HepG2 (cell line): ENCODE measurements at regions not wholly inside any gene's neighbourhood (a gene's known extent, or its start where the extent isn't known, plus 50 kb on each side); places are given as distances from the start of the nearest gene placed in this dataset.

ENCODE experiments used
- ATAC-seq: fragments of 200-7000 bp; cut with Tn5 transposase; 3 replicates; pipeline ENCODE4 v1.9.1; 2020; ENCODE audit warnings: mild to moderate bottlenecking, moderate library complexity
- BruUV-seq: library from RNA; stranded (reverse); fragments of 400-500 nt; replicated peaks from 2 replicates; lab custom pipeline; 2021; lab: Mats Ljungman, UMichigan
- CTCF ChIA-PET: fragments of 300-600 bp; formaldehyde crosslinking; extraction: SDS; loops from one replicate; lab custom pipeline; 2021; ENCODE audit warnings: low total read pairs, inconsistent platforms, low intra/inter-chr PET ratio; lab: Yijun Ruan, JAX
- POLR2A ChIA-PET: fragments of 350-600 bp; sonication (Branson Sonifier 250); formaldehyde crosslinking; loops from one replicate; lab custom pipeline; 2020; ENCODE audit warnings: antibody characterized with exemption, inconsistent platforms; lab: Yijun Ruan, JAX
- DNase-seq: peaks from one replicate; pipeline ENCODE4 v3.0.0-alpha.2; 2015; ENCODE audit warnings: low spot score
- FAIRE-seq: peaks from 3 replicates; lab custom pipeline; 2011; peaks lifted over from hg19 to GRCh38; lab: Jason Lieb, UNC
- H2AFZ ChIP-seq: one replicate; pipeline ENCODE4 v1.6.1; 2011; ENCODE audit warnings: low read length, inconsistent platforms
- H3K27ac ChIP-seq: fragments of 300-600 bp; 3 replicates; pipeline ENCODE4 v1.8.0; 2011; ENCODE audit warnings: mixed run types, mild to moderate bottlenecking, mixed read lengths, low read length, inconsistent platforms; ENCODE audit not compliant: insufficient read depth; ENCODE audit errors: extremely low read length
- H3K27me3 ChIP-seq, 2 experiments: fragments of 200-600 bp in 1 of 2; 2 replicates in 1 of 2; 3 replicates in 1 of 2; pipeline versions ENCODE4 v1.6.0 to v1.8.0; 2011; ENCODE audit warnings: low read length in 2 of 2, mild to moderate bottlenecking in 2 of 2, moderate library complexity in 2 of 2, inconsistent platforms in 1 of 2; ENCODE audit not compliant: insufficient read depth in 2 of 2, control insufficient read depth in 1 of 2
- H3K36me3 ChIP-seq, 2 experiments: fragments of 200-600 bp in 1 of 2; replicated peaks in 1 of 2; 2 replicates in 1 of 2; 3 replicates in 1 of 2; pipeline versions ENCODE4 v1.5.1 to v1.8.0; 2011; ENCODE audit warnings: low read length in 2 of 2, inconsistent platforms in 1 of 2; ENCODE audit not compliant: insufficient read depth in 2 of 2, control insufficient read depth in 1 of 2
- H3K4me1 ChIP-seq: 2 replicates; pipeline ENCODE4 v1.5.1; 2012; ENCODE audit warnings: low read length, inconsistent platforms; ENCODE audit not compliant: insufficient read depth
- H3K4me2 ChIP-seq: 2 replicates; pipeline ENCODE4 v1.6.0; 2011; ENCODE audit warnings: low read depth, low read length, inconsistent platforms
- H3K4me3 ChIP-seq, 3 experiments: fragments of 200-600 bp in 1 of 3; sonication (generic), shearing (Covaris generic) in 1 of 3; replicated peaks in 1 of 3; 2 replicates each; pipeline ENCODE4 v1.5.1; 2011 to 2016; ENCODE audit warnings: low read length in 3 of 3, inconsistent platforms in 2 of 3, low read depth in 2 of 3, mild to moderate bottlenecking in 2 of 3, control low read depth in 1 of 3, mixed read lengths in 1 of 3; ENCODE audit not compliant: insufficient read depth in 1 of 3
- H3K79me2 ChIP-seq: one replicate; pipeline ENCODE4 v1.6.1; 2011; ENCODE audit warnings: low read length, inconsistent platforms; ENCODE audit not compliant: insufficient read depth
- H3K9ac ChIP-seq: 2 replicates; pipeline ENCODE4 v1.6.0; 2011; ENCODE audit warnings: mild to moderate bottlenecking, low read depth, low read length, inconsistent platforms; ENCODE audit not compliant: insufficient read depth
- H3K9me3 ChIP-seq: 2 replicates; pipeline ENCODE4 v1.5.1; 2012; ENCODE audit warnings: mild to moderate bottlenecking, low read length
- H4K20me1 ChIP-seq: 2 replicates; pipeline ENCODE4 v1.6.0; 2011; ENCODE audit warnings: inconsistent platforms, mild to moderate bottlenecking, low read length, moderate library complexity; ENCODE audit not compliant: insufficient read depth
- AGO1 ChIP-seq: fragments of 200-400 bp; formaldehyde crosslinking; IDR thresholded peaks from 2 replicates; pipeline ENCODE4 v1.6.1; 2017; ENCODE audit warnings: mild to moderate bottlenecking, low read depth, low read length, moderate library complexity; ENCODE audit not compliant: poor library complexity, severe bottlenecking
- DMAP1 ChIP-seq: IDR thresholded peaks from 2 replicates; pipeline ENCODE4 v1.6.1; 2016
- JUNB ChIP-seq: sonication (generic); formaldehyde crosslinking; IDR thresholded peaks from 2 replicates; pipeline ENCODE4 v1.8.0; 2022; ENCODE audit warnings: missing genetic modification reagents, mild to moderate bottlenecking, borderline replicate concordance
- MEF2D ChIP-seq: sonication (generic); formaldehyde crosslinking; IDR thresholded peaks from 2 replicates; pipeline ENCODE4 v1.5.1; 2020; ENCODE audit warnings: mild to moderate bottlenecking, missing genetic modification reagents
- PCBP1 ChIP-seq: fragments of 200-400 bp; formaldehyde crosslinking; IDR thresholded peaks from 2 replicates; pipeline ENCODE4 v1.6.1; 2017; ENCODE audit warnings: mild to moderate bottlenecking, low read depth, low read length, borderline replicate concordance
- TAF1 ChIP-seq: sonication (generic); formaldehyde crosslinking; IDR thresholded peaks from 2 replicates; pipeline ENCODE4 v1.4.0; 2020; ENCODE audit warnings: missing genetic modification reagents
- TCF7L2 ChIP-seq: IDR thresholded peaks from 2 replicates; pipeline ENCODE4 v1.6.1; 2011; ENCODE audit warnings: mild to moderate bottlenecking, low read depth, low read length, moderate library complexity
- ZFP36 ChIP-seq: fragments of 150-350 bp; IDR thresholded peaks from 2 replicates; pipeline ENCODE4 v1.6.1; 2018; ENCODE audit warnings: borderline replicate concordance, low read length, low read depth; ENCODE audit not compliant: partially characterized antibody
- ZFP62 ChIP-seq: sonication (generic); formaldehyde crosslinking; IDR thresholded peaks from 2 replicates; pipeline ENCODE4 v1.4.0; 2020; ENCODE audit warnings: missing genetic modification reagents
- ZFX ChIP-seq: sonication (generic); formaldehyde crosslinking; IDR thresholded peaks from 2 replicates; pipeline ENCODE4 v1.4.0; 2020; ENCODE audit warnings: mild to moderate bottlenecking, low read depth, missing genetic modification reagents, moderate library complexity
- ZMYM4 ChIP-seq: sonication (generic); formaldehyde crosslinking; IDR thresholded peaks from 2 replicates; pipeline ENCODE4 v1.8.1; 2023; ENCODE audit warnings: mild to moderate bottlenecking, missing genetic modification reagents
- ZNF224 ChIP-seq: sonication (generic); formaldehyde crosslinking; IDR thresholded peaks from 2 replicates; pipeline ENCODE4 v1.5.0; 2020; ENCODE audit warnings: mild to moderate bottlenecking, missing genetic modification reagents
- ZNF431 ChIP-seq: sonication (generic); formaldehyde crosslinking; IDR thresholded peaks from 2 replicates; pipeline ENCODE4 v1.9.0; 2022; ENCODE audit warnings: missing genetic modification reagents, low read depth, mild to moderate bottlenecking, borderline replicate concordance
- ZNF7 ChIP-seq: IDR thresholded peaks from 2 replicates; pipeline ENCODE4 v1.6.1; 2016; ENCODE audit warnings: missing biosample characterization, missing genetic modification reagents
- WGBS: methylation state at CpG from one replicate; pipeline ENCODE4 v1.1.6; 2017; ENCODE audit warnings: low lambda C conversion rate; 5-methylcytosine and 5-hydroxymethylcytosine counted together
- in situ Hi-C: cut with HindIII; loops from 2 replicates; pipeline ENCODE4 v1.10.0; 2017; ENCODE audit warnings: low pct_unique_long_range_greater_than_20kb; ENCODE audit not compliant: extremely low pct_ligation_motif_present
- intact Hi-C: fragments of 100-400 bp; cut with micrococcal nuclease; formaldehyde crosslinking; loops from one replicate; pipeline ENCODE4 v1.10.0; 2022; ENCODE audit not compliant: unreplicated experiment
- TF ChIP-seq, protein P1 (sequence below): sonication (generic); formaldehyde crosslinking; conservative IDR thresholded peaks from 2 replicates; pipeline ENCODE4 v1.4.0; 2020; ENCODE audit warnings: mild to moderate bottlenecking, missing genetic modification reagents, moderate library complexity
- TF ChIP-seq, protein P2 (sequence below): sonication (generic); formaldehyde crosslinking; IDR thresholded peaks from 2 replicates; pipeline ENCODE4 v1.5.0; 2020; ENCODE audit warnings: mild to moderate bottlenecking, missing genetic modification reagents
- TF ChIP-seq, protein P3 (sequence below): IDR thresholded peaks from 2 replicates; pipeline ENCODE4 v1.6.1; 2012; ENCODE audit warnings: inconsistent platforms
- TF ChIP-seq, protein P4 (sequence below): IDR thresholded peaks from 2 replicates; pipeline ENCODE4 v1.6.1; 2016; ENCODE audit warnings: missing compliant biosample characterization, missing genetic modification reagents, borderline replicate concordance

DNA sequence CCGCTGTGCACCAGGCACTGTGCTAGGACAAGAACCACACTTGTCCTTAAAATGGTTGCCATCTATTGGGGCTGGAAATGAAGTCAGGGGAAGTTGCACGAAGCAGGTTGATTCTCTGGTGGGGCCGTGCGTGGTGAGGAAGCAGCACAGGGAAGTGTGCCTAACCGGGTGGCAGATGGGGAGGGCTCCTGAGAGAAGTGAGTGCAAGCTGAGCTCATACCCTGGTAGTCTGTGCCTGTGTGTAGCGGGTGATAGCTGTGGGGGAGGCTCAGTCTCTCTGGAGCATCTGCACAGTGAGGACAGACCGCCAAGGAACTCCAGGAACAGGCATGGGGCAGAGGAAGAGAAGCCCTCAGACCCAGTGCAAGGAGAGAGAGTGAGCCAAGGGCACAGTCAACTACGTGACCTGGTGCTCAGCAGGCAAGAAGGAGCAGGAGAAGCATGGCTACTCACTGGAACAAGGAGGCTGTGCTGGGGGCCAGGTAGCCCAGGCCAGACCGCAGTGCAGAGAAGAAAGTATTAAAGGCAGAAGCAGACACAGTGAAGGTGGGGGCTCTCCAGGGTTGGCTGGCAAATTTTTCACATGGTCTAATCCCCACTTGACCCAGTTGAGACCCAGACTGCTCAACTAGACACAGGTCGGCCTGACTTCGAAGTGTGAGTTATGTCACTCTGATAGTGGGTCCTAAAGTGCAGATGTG lies 155.0 kb downstream of the CDH26 start (continued):
- TF ChIP-seq, protein P1, sequence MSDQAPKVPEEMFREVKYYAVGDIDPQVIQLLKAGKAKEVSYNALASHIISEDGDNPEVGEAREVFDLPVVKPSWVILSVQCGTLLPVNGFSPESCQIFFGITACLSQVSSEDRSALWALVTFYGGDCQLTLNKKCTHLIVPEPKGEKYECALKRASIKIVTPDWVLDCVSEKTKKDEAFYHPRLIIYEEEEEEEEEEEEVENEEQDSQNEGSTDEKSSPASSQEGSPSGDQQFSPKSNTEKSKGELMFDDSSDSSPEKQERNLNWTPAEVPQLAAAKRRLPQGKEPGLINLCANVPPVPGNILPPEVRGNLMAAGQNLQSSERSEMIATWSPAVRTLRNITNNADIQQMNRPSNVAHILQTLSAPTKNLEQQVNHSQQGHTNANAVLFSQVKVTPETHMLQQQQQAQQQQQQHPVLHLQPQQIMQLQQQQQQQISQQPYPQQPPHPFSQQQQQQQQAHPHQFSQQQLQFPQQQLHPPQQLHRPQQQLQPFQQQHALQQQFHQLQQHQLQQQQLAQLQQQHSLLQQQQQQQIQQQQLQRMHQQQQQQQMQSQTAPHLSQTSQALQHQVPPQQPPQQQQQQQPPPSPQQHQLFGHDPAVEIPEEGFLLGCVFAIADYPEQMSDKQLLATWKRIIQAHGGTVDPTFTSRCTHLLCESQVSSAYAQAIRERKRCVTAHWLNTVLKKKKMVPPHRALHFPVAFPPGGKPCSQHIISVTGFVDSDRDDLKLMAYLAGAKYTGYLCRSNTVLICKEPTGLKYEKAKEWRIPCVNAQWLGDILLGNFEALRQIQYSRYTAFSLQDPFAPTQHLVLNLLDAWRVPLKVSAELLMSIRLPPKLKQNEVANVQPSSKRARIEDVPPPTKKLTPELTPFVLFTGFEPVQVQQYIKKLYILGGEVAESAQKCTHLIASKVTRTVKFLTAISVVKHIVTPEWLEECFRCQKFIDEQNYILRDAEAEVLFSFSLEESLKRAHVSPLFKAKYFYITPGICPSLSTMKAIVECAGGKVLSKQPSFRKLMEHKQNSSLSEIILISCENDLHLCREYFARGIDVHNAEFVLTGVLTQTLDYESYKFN: no peak
- no peak for TF ChIP-seq TAF1 (CRISPR knock-in tag)
- no peak for TF ChIP-seq ZFP36
- TF ChIP-seq ZFP62 (CRISPR knock-in tag): no peak

- no peak overlapping the region for H3K4me2 ChIP-seq
- H3K27ac ChIP-seq: no peak overlapping the region
- ATAC-seq: no peak
- BruUV-seq: no TSS peak
- H3K36me3 ChIP-seq: no peaks in the 10 kb centered on the region
- H3K9ac ChIP-seq: no peak overlapping the region
- no peak overlapping the region for H3K4me3 ChIP-seq
- intact Hi-C loops: no loop called here
- H3K4me1 ChIP-seq: no peaks in the 10 kb centered on the region
- no peaks in the 10 kb centered on the region for H4K20me1 ChIP-seq
- H3K79me2 ChIP-seq: no peaks in the 10 kb centered on the region
- FAIRE-seq: no peak
- ChIA-PET POLR2A (no interaction called here), CTCF (no interaction called here)
- no peaks in the 10 kb centered on the region for H3K9me3 ChIP-seq
- no peak for DNase-seq
- no peak overlapping the region for H2AFZ ChIP-seq
- peaks cover 0 to 9% of the 10 kb centered on the region in 2 experiments; a peak in 1 of 5 replicates for H3K27me3 ChIP-seq
- WGBS: 27% methylated on average over 6 of the region's 6 CpGs
- in situ Hi-C loops: no loop called here
- TF ChIP-seq ZNF7 (no peak), ZMYM4 (no peak), MEF2D (CRISPR knock-in tag) (no peak), ZNF431 (no peak), DMAP1 (CRISPR knock-in tag) (no peak), PCBP1 (no peak), ZNF224 (CRISPR knock-in tag) (no peak), ZFX (CRISPR knock-in tag) (no peak), JUNB (CRISPR knock-in tag) (no peak), AGO1 (no peak), TCF7L2 (no peak)
- TF ChIP-seq, protein P2, sequence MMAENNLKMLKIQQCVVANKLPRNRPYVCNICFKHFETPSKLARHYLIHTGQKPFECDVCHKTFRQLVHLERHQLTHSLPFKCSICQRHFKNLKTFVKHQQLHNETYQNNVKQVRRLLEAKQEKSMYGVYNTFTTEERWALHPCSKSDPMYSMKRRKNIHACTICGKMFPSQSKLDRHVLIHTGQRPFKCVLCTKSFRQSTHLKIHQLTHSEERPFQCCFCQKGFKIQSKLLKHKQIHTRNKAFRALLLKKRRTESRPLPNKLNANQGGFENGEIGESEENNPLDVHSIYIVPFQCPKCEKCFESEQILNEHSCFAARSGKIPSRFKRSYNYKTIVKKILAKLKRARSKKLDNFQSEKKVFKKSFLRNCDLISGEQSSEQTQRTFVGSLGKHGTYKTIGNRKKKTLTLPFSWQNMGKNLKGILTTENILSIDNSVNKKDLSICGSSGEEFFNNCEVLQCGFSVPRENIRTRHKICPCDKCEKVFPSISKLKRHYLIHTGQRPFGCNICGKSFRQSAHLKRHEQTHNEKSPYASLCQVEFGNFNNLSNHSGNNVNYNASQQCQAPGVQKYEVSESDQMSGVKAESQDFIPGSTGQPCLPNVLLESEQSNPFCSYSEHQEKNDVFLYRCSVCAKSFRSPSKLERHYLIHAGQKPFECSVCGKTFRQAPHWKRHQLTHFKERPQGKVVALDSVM (CRISPR knock-in tag): no peak
- TF ChIP-seq, protein P3, sequence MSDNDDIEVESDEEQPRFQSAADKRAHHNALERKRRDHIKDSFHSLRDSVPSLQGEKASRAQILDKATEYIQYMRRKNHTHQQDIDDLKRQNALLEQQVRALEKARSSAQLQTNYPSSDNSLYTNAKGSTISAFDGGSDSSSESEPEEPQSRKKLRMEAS: no peak
- TF ChIP-seq, protein P4, sequence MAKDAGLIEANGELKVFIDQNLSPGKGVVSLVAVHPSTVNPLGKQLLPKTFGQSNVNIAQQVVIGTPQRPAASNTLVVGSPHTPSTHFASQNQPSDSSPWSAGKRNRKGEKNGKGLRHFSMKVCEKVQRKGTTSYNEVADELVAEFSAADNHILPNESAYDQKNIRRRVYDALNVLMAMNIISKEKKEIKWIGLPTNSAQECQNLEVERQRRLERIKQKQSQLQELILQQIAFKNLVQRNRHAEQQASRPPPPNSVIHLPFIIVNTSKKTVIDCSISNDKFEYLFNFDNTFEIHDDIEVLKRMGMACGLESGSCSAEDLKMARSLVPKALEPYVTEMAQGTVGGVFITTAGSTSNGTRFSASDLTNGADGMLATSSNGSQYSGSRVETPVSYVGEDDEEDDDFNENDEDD: no peak
These were observed 155.5 kb downstream of the CDH26 start for GRCh38 chr20:60113771-60114170.
